IMR-90 (cell line): ENCODE measurements at regions not wholly inside any gene's neighbourhood (a gene's known extent, or its start where the extent isn't known, plus 50 kb on each side); places are given as distances from the start of the nearest gene placed in this dataset.

ENCODE experiments used
- ATAC-seq: fragments of 200-7000 bp; cut with Tn5 transposase; 2 replicates; pipeline ENCODE4 v1.9.1; 2020; ENCODE audit warnings: low read depth, mild to moderate bottlenecking, moderate library complexity
- BruUV-seq: library from RNA; stranded (reverse); fragments of 400-500 nt; replicated peaks from 2 replicates; lab custom pipeline; 2021; lab: Mats Ljungman, UMichigan
- CTCF ChIA-PET: fragments of 300-600 bp; formaldehyde crosslinking; extraction: SDS; loops from one replicate; lab custom pipeline; 2021; ENCODE audit warnings: antibody characterized with exemption; lab: Yijun Ruan, JAX
- POLR2A ChIA-PET: fragments of 300-600 bp; sonication (Branson Sonifier 250); formaldehyde crosslinking; loops from one replicate; lab custom pipeline; 2022; ENCODE audit warnings: antibody characterized with exemption; ENCODE audit not compliant: unreplicated experiment; lab: Charles Lee
- DNase-seq: peaks from one replicate; pipeline ENCODE4 v3.0.0; 2013
- H2AFZ ChIP-seq: replicated peaks from 2 replicates; pipeline ENCODE3; 2013; ENCODE audit warnings: low read length, mild to moderate bottlenecking; ENCODE audit not compliant: poor library complexity
- H2AK5ac ChIP-seq: 2 replicates; pipeline ENCODE4 v1.6.1; 2013; ENCODE audit warnings: low read depth, low read length, inconsistent platforms
- H2AK9ac ChIP-seq: replicated peaks from 2 replicates; pipeline ENCODE3; 2013; ENCODE audit warnings: mild to moderate bottlenecking, low read depth, low read length, moderate library complexity; ENCODE audit not compliant: poor library complexity
- H2BK120ac ChIP-seq: 2 replicates; pipeline ENCODE4 v1.6.1; 2013; ENCODE audit warnings: low read depth, low read length, inconsistent platforms
- H2BK15ac ChIP-seq: 3 replicates; pipeline ENCODE4 v1.6.1; 2013; ENCODE audit warnings: low read depth, low read length, inconsistent platforms
- H2BK20ac ChIP-seq: 2 replicates; pipeline ENCODE4 v1.6.1; 2013; ENCODE audit warnings: low read depth, mild to moderate bottlenecking, inconsistent platforms, low read length, moderate library complexity
- H2BK5ac ChIP-seq: 2 replicates; pipeline ENCODE4 v1.6.1; 2013; ENCODE audit warnings: mild to moderate bottlenecking, low read depth, low read length, inconsistent platforms; ENCODE audit not compliant: poor library complexity, severe bottlenecking
- H3K14ac ChIP-seq: replicated peaks from 2 replicates; pipeline ENCODE4 v1.6.1; 2013; ENCODE audit warnings: low read depth, low read length, inconsistent platforms
- H3K18ac ChIP-seq: 2 replicates; pipeline ENCODE4 v1.6.1; 2013; ENCODE audit warnings: low read depth, low read length, control low read depth
- H3K23ac ChIP-seq: 2 replicates; pipeline ENCODE4 v1.6.1; 2013; ENCODE audit warnings: low read depth, low read length, inconsistent platforms
- H3K27ac ChIP-seq: 2 replicates; pipeline ENCODE4 v1.5.1; 2013; ENCODE audit warnings: mild to moderate bottlenecking, control low read depth, low read length; ENCODE audit not compliant: insufficient read depth
- H3K27me3 ChIP-seq: 2 replicates; pipeline ENCODE4 v1.6.1; 2013; ENCODE audit warnings: low read length; ENCODE audit not compliant: control insufficient read depth, insufficient read depth
- H3K36me3 ChIP-seq: 2 replicates; pipeline ENCODE4 v1.6.1; 2013; ENCODE audit warnings: low read length, mixed read lengths; ENCODE audit not compliant: control insufficient read depth, insufficient read depth
- H3K4ac ChIP-seq: 2 replicates; pipeline ENCODE4 v1.6.1; 2013; ENCODE audit warnings: low read depth, low read length, inconsistent platforms
- H3K4me1 ChIP-seq: 2 replicates; pipeline ENCODE4 v1.6.1; 2013; ENCODE audit warnings: low read length, mixed read lengths; ENCODE audit not compliant: control insufficient read depth, insufficient read depth
- H3K4me2 ChIP-seq: 2 replicates; pipeline ENCODE4 v1.6.1; 2013; ENCODE audit warnings: low read depth, mild to moderate bottlenecking, control low read depth, low read length, moderate library complexity
- H3K4me3 ChIP-seq: 2 replicates; pipeline ENCODE4 v1.5.1; 2013; ENCODE audit warnings: low read depth, mild to moderate bottlenecking, control low read depth, low read length, moderate library complexity; ENCODE audit not compliant: insufficient read depth
- H3K56ac ChIP-seq: 2 replicates; pipeline ENCODE4 v1.6.1; 2013; ENCODE audit warnings: low read length, inconsistent platforms; ENCODE audit not compliant: insufficient read depth; ENCODE audit errors: extremely low read depth
- H3K79me1 ChIP-seq, 2 experiments: 2 replicates each; pipeline ENCODE4 v1.6.1; 2013; ENCODE audit warnings: low read length in 2 of 2, inconsistent platforms in 1 of 2, low read depth in 1 of 2
- H3K9ac ChIP-seq: 2 replicates; pipeline ENCODE4 v1.6.1; 2013; ENCODE audit warnings: low read depth, low read length, control low read depth
- H3K9me1 ChIP-seq: 2 replicates; pipeline ENCODE4 v1.6.1; 2013; ENCODE audit warnings: low read length, inconsistent platforms; ENCODE audit not compliant: insufficient read depth
- H3K9me3 ChIP-seq: 2 replicates; pipeline ENCODE4 v1.6.1; 2013; ENCODE audit warnings: low read length; ENCODE audit not compliant: control insufficient read depth, insufficient read depth
- H4K20me1 ChIP-seq: 2 replicates; pipeline ENCODE4 v1.6.1; 2013; ENCODE audit warnings: low read length, inconsistent platforms; ENCODE audit not compliant: insufficient read depth
- H4K5ac ChIP-seq: 2 replicates; pipeline ENCODE4 v1.6.1; 2013; ENCODE audit warnings: mild to moderate bottlenecking, low read depth, low read length, control low read depth
- H4K8ac ChIP-seq, 2 experiments: 2 replicates each; pipeline ENCODE4 v1.6.1; 2013; ENCODE audit warnings: low read depth in 2 of 2, low read length in 2 of 2, control low read depth in 1 of 2, inconsistent platforms in 1 of 2
- H4K91ac ChIP-seq: 2 replicates; pipeline ENCODE4 v1.6.1; 2013; ENCODE audit warnings: low read depth, low read length, inconsistent platforms; ENCODE audit not compliant: insufficient read depth
- CHD1 ChIP-seq: IDR thresholded peaks from 2 replicates; pipeline ENCODE4 v1.6.1; 2012; ENCODE audit warnings: low read depth, low read length, improper control_type of control experiment
- MAFK ChIP-seq: IDR thresholded peaks from 2 replicates; pipeline ENCODE4 v1.6.1; 2012; ENCODE audit warnings: low read depth, low read length, improper control_type of control experiment
- MAZ ChIP-seq: IDR thresholded peaks from 2 replicates; pipeline ENCODE4 v1.6.1; 2012; ENCODE audit warnings: low read depth, mild to moderate bottlenecking, low read length, improper control_type of control experiment, moderate library complexity, borderline replicate concordance
- MXI1 ChIP-seq: IDR thresholded peaks from 2 replicates; pipeline ENCODE4 v1.6.1; 2012; ENCODE audit warnings: low read depth, mild to moderate bottlenecking, low read length, moderate library complexity, borderline replicate concordance
- RAD21 ChIP-seq: IDR thresholded peaks from 2 replicates; pipeline ENCODE4 v1.6.1; 2012; ENCODE audit warnings: low read length, improper control_type of control experiment
- RCOR1 ChIP-seq: IDR thresholded peaks from 2 replicates; pipeline ENCODE4 v1.6.1; 2012; ENCODE audit warnings: mild to moderate bottlenecking, low read length, improper control_type of control experiment; ENCODE audit not compliant: insufficient replicate concordance
- RFX5 ChIP-seq: IDR thresholded peaks from 2 replicates; pipeline ENCODE4 v1.8.0; 2012; ENCODE audit warnings: low read depth, mild to moderate bottlenecking, low read length, moderate library complexity
- SMC3 ChIP-seq: fragments of 150-350 bp; IDR thresholded peaks from 2 replicates; pipeline ENCODE4 v1.6.1; 2016; ENCODE audit warnings: low read depth, mild to moderate bottlenecking, antibody characterized with exemption, low read length, moderate library complexity
- WGBS, 2 experiments: methylation state at CpG; one replicate each; pipeline versions ENCODE4 v1.1.5 to v1.1.7; 2013; ENCODE audit warnings: missing lambda C conversion rate in 2 of 2; ENCODE audit not compliant: insufficient read length in 1 of 2; ENCODE audit errors: extremely low coverage in 2 of 2; 5-methylcytosine and 5-hydroxymethylcytosine counted together
- dilution Hi-C: fragments of 300-500 bp; cut with HindIII; formaldehyde crosslinking; loops from one replicate; pipeline ENCODE4 v1.14.3; 2018; ENCODE audit warnings: low sequenced_read_pairs; ENCODE audit not compliant: unreplicated experiment
- in situ Hi-C: fragments of 300-500 bp; cut with MboI; formaldehyde crosslinking; loops from 3 replicates; pipeline ENCODE4 v1.14.3; 2019; ENCODE audit warnings: low sequenced_read_pairs, inconsistent platforms, mixed read lengths
- intact Hi-C: fragments of 100-400 bp; cut with micrococcal nuclease; formaldehyde crosslinking; loops from 2 replicates; pipeline ENCODE4 v1.10.0; 2022
- TF ChIP-seq, protein P1 (sequence below): fragments of 150-350 bp; IDR thresholded peaks from 2 replicates; pipeline ENCODE4 v1.6.1; 2016; ENCODE audit warnings: low read depth, mild to moderate bottlenecking, low read length, moderate library complexity, borderline replicate concordance
- TF ChIP-seq, protein P2 (sequence below): fragments of 150-350 bp; IDR thresholded peaks from 2 replicates; pipeline ENCODE4 v1.6.1; 2017; ENCODE audit warnings: mild to moderate bottlenecking, antibody characterized with exemption, low read length, low read depth

DNA sequence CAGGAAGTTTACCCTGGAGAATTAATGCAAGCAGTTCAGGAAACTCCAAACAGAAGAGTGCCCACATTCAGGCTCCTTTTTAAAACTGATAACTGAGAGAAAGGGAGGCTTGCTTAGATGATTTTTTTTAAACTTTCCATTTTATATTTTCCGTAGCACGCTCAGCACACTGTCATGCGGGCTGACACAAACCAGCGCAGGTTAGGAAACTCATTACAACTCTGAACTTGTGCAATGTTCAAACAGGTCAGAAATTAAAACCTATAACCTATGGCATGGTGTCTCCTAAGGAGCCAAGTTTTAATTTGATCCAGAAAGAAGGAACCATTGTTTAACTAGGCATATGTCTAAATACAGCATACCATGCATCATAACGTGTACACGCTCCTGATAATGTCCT, 117.7 kb upstream of the SMIM21 start:
- Histone ChIP-seq H2AK5ac (no peak overlapping the region), H3K27me3 (no peaks in the 10 kb centered on the region), H4K20me1 (no peaks in the 10 kb centered on the region), H2BK15ac (no peak overlapping the region), H3K36me3 (no peaks in the 10 kb centered on the region), H3K79me1 (no peaks in the 10 kb centered on the region), H3K56ac (no peak overlapping the region), H3K14ac (no peak overlapping the region), H3K4me1 (peaks cover 4% of the 10 kb centered on the region), H2AK9ac (no peak overlapping the region), H3K27ac (no peak overlapping the region), H4K8ac (no peak overlapping the region), H2BK20ac (no peak overlapping the region), H3K18ac (no peak overlapping the region), H4K91ac (no peak overlapping the region), H2BK5ac (no peak overlapping the region), H3K4me2 (no peak overlapping the region), H4K5ac (no peak overlapping the region), H3K9ac (no peak overlapping the region), H3K9me3 (no peaks in the 10 kb centered on the region), H2BK120ac (no peak overlapping the region), H3K4me3 (no peak overlapping the region), H3K23ac (no peak overlapping the region), H3K9me1 (no peaks in the 10 kb centered on the region), H2AFZ (no peak overlapping the region), H3K4ac (no peak overlapping the region; the same call in 1 of the 2 replicates)
- in situ Hi-C loops, result no loop called here
- DNase-seq (no peak), ATAC-seq (no peak)
- dilution Hi-C loops, result no loop called here
- TF ChIP-seq, protein P1, sequence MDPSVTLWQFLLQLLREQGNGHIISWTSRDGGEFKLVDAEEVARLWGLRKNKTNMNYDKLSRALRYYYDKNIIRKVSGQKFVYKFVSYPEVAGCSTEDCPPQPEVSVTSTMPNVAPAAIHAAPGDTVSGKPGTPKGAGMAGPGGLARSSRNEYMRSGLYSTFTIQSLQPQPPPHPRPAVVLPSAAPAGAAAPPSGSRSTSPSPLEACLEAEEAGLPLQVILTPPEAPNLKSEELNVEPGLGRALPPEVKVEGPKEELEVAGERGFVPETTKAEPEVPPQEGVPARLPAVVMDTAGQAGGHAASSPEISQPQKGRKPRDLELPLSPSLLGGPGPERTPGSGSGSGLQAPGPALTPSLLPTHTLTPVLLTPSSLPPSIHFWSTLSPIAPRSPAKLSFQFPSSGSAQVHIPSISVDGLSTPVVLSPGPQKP, result no peak
- no peak for TF ChIP-seq MAZ
- no peak for TF ChIP-seq RAD21
- no peak for TF ChIP-seq MAFK
- no peak for TF ChIP-seq RFX5
- no peak for TF ChIP-seq RCOR1
- TF ChIP-seq SMC3, result no peak
- TF ChIP-seq CHD1, result no peak
- TF ChIP-seq MXI1, result no peak
- TF ChIP-seq, protein P2, sequence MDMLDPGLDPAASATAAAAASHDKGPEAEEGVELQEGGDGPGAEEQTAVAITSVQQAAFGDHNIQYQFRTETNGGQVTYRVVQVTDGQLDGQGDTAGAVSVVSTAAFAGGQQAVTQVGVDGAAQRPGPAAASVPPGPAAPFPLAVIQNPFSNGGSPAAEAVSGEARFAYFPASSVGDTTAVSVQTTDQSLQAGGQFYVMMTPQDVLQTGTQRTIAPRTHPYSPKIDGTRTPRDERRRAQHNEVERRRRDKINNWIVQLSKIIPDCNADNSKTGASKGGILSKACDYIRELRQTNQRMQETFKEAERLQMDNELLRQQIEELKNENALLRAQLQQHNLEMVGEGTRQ, result no peak
- ChIA-PET POLR2A (no interaction called here), CTCF (interaction anchor here (0.7 kb wide), 1 partner anchor 342 kb away, joined by 3 read pairs; no protein-coding TSS in a partner anchor)
- intact Hi-C loops, result no loop called here
- BruUV-seq, result no TSS peak
- 60% methylated on average over 1 of the region's 6 CpGs; no CpG with 5 or more reads in 1 of the 2 experiments for WGBS, 2 experiments
